H1 (cell line): ENCODE measurements at regions not wholly inside any gene's neighbourhood (a gene's known extent, or its start where the extent isn't known, plus 50 kb on each side); places are given as distances from the start of the nearest gene placed in this dataset.

Experiments
- CTCF ChIA-PET: fragments of 300-600 bp; sonication (Branson Sonifier 250); formaldehyde crosslinking; loops from one replicate; lab custom pipeline; 2021; ENCODE audit not compliant: partially characterized antibody; lab: Charles Lee
- POLR2A ChIA-PET: fragments of 300-600 bp; sonication (Branson Sonifier 250); formaldehyde crosslinking; loops from one replicate; lab custom pipeline; 2021; ENCODE audit warnings: inconsistent platforms; ENCODE audit not compliant: partially characterized antibody; lab: Charles Lee
- DNase-seq, 2 experiments: peaks; one replicate each; pipeline versions ENCODE4 v3.0.0 to v3.0.0-alpha.2; 2010 to 2022; ENCODE audit warnings: low spot score in 2 of 2, low read depth in 1 of 2, mixed read lengths in 1 of 2
- FAIRE-seq: peaks from 2 replicates; lab custom pipeline; 2011; peaks lifted over from hg19 to GRCh38; lab: Jason Lieb, UNC
- H2AFZ ChIP-seq: 2 replicates; pipeline ENCODE4 v1.8.1; 2012; ENCODE audit warnings: low read length, inconsistent platforms
- H2AK5ac ChIP-seq: 2 replicates; pipeline ENCODE4 v1.6.1; 2013; ENCODE audit warnings: low read depth, low read length
- H2BK120ac ChIP-seq: replicated peaks from 2 replicates; pipeline ENCODE3; 2013; ENCODE audit warnings: low read depth, low read length, inconsistent platforms
- H2BK12ac ChIP-seq: 2 replicates; pipeline ENCODE4 v1.6.1; 2013; ENCODE audit warnings: low read depth, low read length
- H2BK15ac ChIP-seq: 2 replicates; pipeline ENCODE4 v1.6.1; 2013; ENCODE audit warnings: low read length
- H2BK20ac ChIP-seq: 2 replicates; pipeline ENCODE4 v1.6.1; 2013; ENCODE audit warnings: low read length
- H2BK5ac ChIP-seq: 2 replicates; pipeline ENCODE4 v1.6.1; 2013; ENCODE audit warnings: low read depth, low read length
- H3K14ac ChIP-seq: 2 replicates; pipeline ENCODE4 v1.6.1; 2013; ENCODE audit warnings: inconsistent platforms; ENCODE audit not compliant: insufficient read length
- H3K18ac ChIP-seq: 2 replicates; pipeline ENCODE4 v1.6.1; 2013; ENCODE audit warnings: low read length; ENCODE audit errors: extremely low read depth
- H3K23ac ChIP-seq: 2 replicates; pipeline ENCODE4 v1.6.1; 2013; ENCODE audit warnings: inconsistent platforms; ENCODE audit not compliant: insufficient read length
- H3K23me2 ChIP-seq: 2 replicates; pipeline ENCODE4 v1.6.1; 2013; ENCODE audit warnings: low read depth, low read length
- H3K27ac ChIP-seq: 2 replicates; pipeline ENCODE4 v1.6.1; 2011; ENCODE audit warnings: low read depth, low read length, inconsistent platforms
- H3K27me3 ChIP-seq, 4 experiments: replicated peaks in 1 of 4; 1 replicate in 1 of 4; 2 replicates in 3 of 4; pipeline versions ENCODE4 v1.6.1 to v1.8.1; 2011 to 2013; ENCODE audit warnings: low read length in 3 of 4, mild to moderate bottlenecking in 3 of 4, inconsistent platforms in 2 of 4, mixed read lengths in 2 of 4, moderate library complexity in 1 of 4; ENCODE audit not compliant: control insufficient read depth in 3 of 4, insufficient read depth in 3 of 4; ENCODE audit errors: extremely low read depth in 1 of 4
- H3K36me3 ChIP-seq, 4 experiments: 2 replicates each; pipeline versions ENCODE4 v1.6.1 to v1.8.1; 2011 to 2013; ENCODE audit warnings: mild to moderate bottlenecking in 4 of 4, low read length in 3 of 4, moderate library complexity in 2 of 4, control low read depth in 1 of 4, inconsistent platforms in 1 of 4; ENCODE audit not compliant: insufficient read depth in 4 of 4, control insufficient read depth in 2 of 4
- H3K4ac ChIP-seq: replicated peaks from 2 replicates; pipeline ENCODE3; 2013; ENCODE audit warnings: low read length, low read depth, mixed read lengths, inconsistent platforms; ENCODE audit not compliant: insufficient read length
- H3K4me1 ChIP-seq, 4 experiments: replicated peaks in 1 of 4; 1 replicate in 1 of 4; 2 replicates in 3 of 4; pipeline versions ENCODE4 v1.6.1 to v1.8.1; 2011 to 2013; ENCODE audit warnings: low read length in 3 of 4, inconsistent platforms in 2 of 4, mixed read lengths in 1 of 4; ENCODE audit not compliant: insufficient read depth in 4 of 4, control insufficient read depth in 3 of 4
- H3K4me2 ChIP-seq, 2 experiments: 2 replicates each; pipeline versions ENCODE4 v1.6.1 to v1.8.1; 2011 to 2013; ENCODE audit warnings: low read depth in 2 of 2, low read length in 2 of 2, control low read depth in 1 of 2, inconsistent platforms in 1 of 2, mild to moderate bottlenecking in 1 of 2; ENCODE audit not compliant: insufficient read depth in 1 of 2
- H3K4me3 ChIP-seq, 4 experiments: fragments of 200-600, 300-600 bp in 1 of 4; sonication (generic), shearing (Covaris generic), sonication (Bioruptor Twin) in 1 of 4; 2 replicates each; pipeline versions ENCODE4 v1.5.1 to v1.8.1; 2011 to 2016; ENCODE audit warnings: low read length in 4 of 4, low read depth in 3 of 4, control low read depth in 2 of 4, inconsistent platforms in 2 of 4, mild to moderate bottlenecking in 2 of 4, mixed read lengths in 1 of 4, moderate library complexity in 1 of 4; ENCODE audit not compliant: insufficient read depth in 2 of 4; ENCODE audit errors: extremely low read depth in 1 of 4
- H3K56ac ChIP-seq: replicated peaks from 2 replicates; pipeline ENCODE3; 2013; ENCODE audit warnings: low read depth, mild to moderate bottlenecking, mixed read lengths, low read length, inconsistent platforms; ENCODE audit not compliant: insufficient read length
- H3K79me1 ChIP-seq: 2 replicates; pipeline ENCODE4 v1.6.1; 2013; ENCODE audit warnings: low read depth, low read length, control low read depth
- H3K79me2 ChIP-seq, 2 experiments: 2 replicates each; pipeline versions ENCODE4 v1.6.1 to v1.8.1; 2012 to 2013; ENCODE audit warnings: low read length in 2 of 2, mild to moderate bottlenecking in 2 of 2, inconsistent platforms in 1 of 2; ENCODE audit not compliant: insufficient read depth in 2 of 2, control insufficient read depth in 1 of 2
- H3K9ac ChIP-seq, 4 experiments: replicated peaks in 1 of 4; 1 replicate in 1 of 4; 2 replicates in 3 of 4; pipeline versions ENCODE4 v1.6.1 to v1.8.1; 2011 to 2013; ENCODE audit warnings: low read depth in 3 of 4, low read length in 3 of 4, control low read depth in 2 of 4, mild to moderate bottlenecking in 2 of 4, moderate library complexity in 2 of 4, inconsistent platforms in 1 of 4; ENCODE audit errors: extremely low read depth in 1 of 4
- H3K9me3 ChIP-seq, 2 experiments: 2 replicates each; pipeline versions ENCODE4 v1.6.1 to v1.8.1; 2012 to 2013; ENCODE audit warnings: mild to moderate bottlenecking in 2 of 2, moderate library complexity in 2 of 2, control low read depth in 1 of 2, inconsistent platforms in 1 of 2, low read depth in 1 of 2, low read length in 1 of 2, mixed read lengths in 1 of 2; ENCODE audit not compliant: insufficient read depth in 2 of 2
- H4K20me1 ChIP-seq, 2 experiments: replicated peaks in 1 of 2; 2 replicates each; pipeline versions ENCODE3 to v1.8.1; 2011 to 2013; ENCODE audit warnings: inconsistent platforms in 2 of 2, low read length in 2 of 2, mild to moderate bottlenecking in 1 of 2; ENCODE audit not compliant: insufficient read depth in 2 of 2, control insufficient read depth in 1 of 2
- H4K5ac ChIP-seq: 2 replicates; pipeline ENCODE4 v1.6.1; 2013; ENCODE audit warnings: low read length, low read depth, mixed read lengths, inconsistent platforms; ENCODE audit not compliant: insufficient read length
- H4K8ac ChIP-seq: 2 replicates; pipeline ENCODE4 v1.8.0; 2013; ENCODE audit warnings: mild to moderate bottlenecking, moderate library complexity, low read length, inconsistent platforms; ENCODE audit not compliant: insufficient read depth; ENCODE audit errors: extremely low read depth
- H4K91ac ChIP-seq: replicated peaks from 2 replicates; pipeline ENCODE3; 2013; ENCODE audit warnings: low read length, mixed read lengths, inconsistent platforms; ENCODE audit not compliant: insufficient read length
- CBX5 ChIP-seq: fragments of 300-800, 300-1000 bp; sonication (generic); IDR thresholded peaks from 2 replicates; pipeline ENCODE4 v1.7.1; 2016; ENCODE audit warnings: antibody characterized with exemption, low read length, low read depth
- SP2 ChIP-seq: IDR thresholded peaks from 2 replicates; pipeline ENCODE4 v1.6.1; 2012; ENCODE audit warnings: mild to moderate bottlenecking, low read length, inconsistent platforms
- WGBS, 2 experiments: shearing (Covaris generic) in 1 of 2; methylation state at CpG; one replicate each; pipeline versions ENCODE4 v1.1.6 to v1.1.7; 2013 to 2015; ENCODE audit warnings: low lambda C conversion rate in 2 of 2, mixed read lengths in 2 of 2, inconsistent platforms in 1 of 2, low coverage in 1 of 2, missing lambda C conversion rate in 1 of 2; ENCODE audit not compliant: insufficient replicate concordance in 2 of 2, insufficient coverage in 1 of 2, insufficient read length in 1 of 2; ENCODE audit errors: extremely low coverage in 1 of 2, missing lambda C conversion rate in 1 of 2; 5-methylcytosine and 5-hydroxymethylcytosine counted together

GRCh38 chr18:54069729-54070128, 154.7 kb downstream of the MBD2 start:
- no peak overlapping the region for H2AFZ ChIP-seq
- ChIA-PET POLR2A (no interaction called here), CTCF (interaction anchor here (0.6 kb wide), 1 partner anchor 1685 kb away, joined by 3 read pairs; no protein-coding TSS in a partner anchor)
- no peak overlapping the region for H2BK120ac ChIP-seq
- H3K9ac ChIP-seq, result no peak overlapping the region
- no peak overlapping the region for H2BK5ac ChIP-seq
- no peaks in the 10 kb centered on the region for H3K79me2 ChIP-seq
- no peak overlapping the region for H3K56ac ChIP-seq
- no peaks in the 10 kb centered on the region for H4K20me1 ChIP-seq
- H3K4me1 ChIP-seq, result peaks cover 0 to 7% (median 1%) of the 10 kb centered on the region in 4 experiments; a peak in 1 of 7 replicates
- peak overlapping the region in 1 of 4 experiments; percentile 12; a peak in 1 of 8 replicates for H3K4me3 ChIP-seq
- no peak overlapping the region for H3K23ac ChIP-seq
- no peak overlapping the region for H2BK15ac ChIP-seq
- H3K4ac ChIP-seq, result no peak overlapping the region
- no peaks in the 10 kb centered on the region for H3K79me1 ChIP-seq
- no peak overlapping the region for H2BK12ac ChIP-seq
- H2AK5ac ChIP-seq, result no peak overlapping the region
- no peaks in the 10 kb centered on the region for H3K36me3 ChIP-seq
- H3K18ac ChIP-seq, result no peak overlapping the region
- peak; percentile 83 for FAIRE-seq
- no peaks in the 10 kb centered on the region for H3K9me3 ChIP-seq
- no peak overlapping the region for H3K14ac ChIP-seq
- no peaks in the 10 kb centered on the region for H3K27me3 ChIP-seq
- no peaks in the 10 kb centered on the region for H3K23me2 ChIP-seq
- DNase-seq, result no peak
- no peak overlapping the region for H4K5ac ChIP-seq
- no peak overlapping the region for H4K91ac ChIP-seq
- no peak overlapping the region for H4K8ac ChIP-seq
- no peak overlapping the region for H3K27ac ChIP-seq
- 9% methylated on average over 1 of the region's 1 CpG; no CpG with 5 or more reads in 1 of the 2 experiments for WGBS, 2 experiments
- H3K4me2 ChIP-seq, result peak overlapping the region; percentile 10 to 29; a peak in 1 of 4 replicates
- no peak overlapping the region for H2BK20ac ChIP-seq
- no peak for TF ChIP-seq SP2
- TF ChIP-seq CBX5, result no peak
